CD4-positive, alpha-beta T cell treated with Interleukin-12 subunit alpha and Interleukin-12 subunit beta, for 1 hour (primary cell): ENCODE measurements at regions not wholly inside any gene's neighbourhood (a gene's known extent, or its start where the extent isn't known, plus 50 kb on each side); places are given as distances from the start of the nearest gene placed in this dataset.
"Not testable (repeated sequence)": the region's sequence is repeated elsewhere in the genome, so short reads cannot be mapped to it uniquely, and the experiment has no call there.

Experiments used
- DNase-seq: peaks from one replicate; pipeline ENCODE4 v3.0.0-alpha.2; 2020

DNA sequence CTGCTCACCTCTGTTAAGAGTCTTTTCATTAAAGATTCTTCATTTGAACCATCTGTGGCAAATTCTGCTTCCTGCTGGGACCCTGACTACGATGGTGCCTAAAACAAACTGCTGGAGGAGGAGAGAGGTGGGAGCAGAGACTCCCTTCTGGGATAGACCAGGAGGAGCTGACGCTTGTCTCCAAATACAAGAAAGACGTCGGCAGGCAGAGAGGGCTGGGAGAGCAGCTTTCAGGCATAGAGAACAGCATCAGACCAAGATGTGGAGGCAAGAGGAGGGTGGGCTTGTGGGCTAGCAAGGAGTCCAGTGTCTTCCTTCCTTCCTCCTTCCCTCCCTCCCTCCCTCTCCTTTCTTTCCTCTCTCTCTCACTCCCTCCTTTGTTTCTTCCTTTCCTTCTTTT is 358.6 kb downstream of the VRK1 start:
- no peak for DNase-seq

DNA sequence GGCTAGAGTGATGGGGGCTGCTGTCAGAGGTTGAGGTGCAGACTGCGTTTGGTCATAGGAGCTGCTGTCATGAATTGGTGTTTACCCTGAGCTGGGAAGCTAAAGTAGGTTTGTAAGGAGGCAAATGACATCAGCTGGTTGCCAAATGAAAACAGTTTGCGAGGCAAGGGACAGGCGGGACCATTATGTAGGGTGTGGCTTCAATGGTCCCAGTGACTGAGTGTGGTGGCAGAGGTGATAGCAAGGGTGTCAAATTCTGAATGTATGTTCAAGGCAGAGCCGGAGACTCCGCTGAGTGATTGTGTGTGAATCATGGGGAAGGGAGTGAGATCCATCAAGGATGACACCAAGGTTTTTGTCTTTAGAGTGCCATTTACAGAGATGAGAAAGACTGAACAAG is 359.5 kb downstream of the VRK1 start:
- DNase-seq = no peak

GRCh38 chr14:97158102-97158501 is 360.9 kb downstream of the VRK1 start:
- no peak for DNase-seq

GRCh38 chr14:97159124-97159523 is 361.9 kb downstream of the VRK1 start:
- DNase-seq = no peak

- no peak for DNase-seq
Measured at GRCh38 chr14:97162621-97163020, 365.4 kb downstream of the VRK1 start.

- DNase-seq = no peak
Measured at GRCh38 chr14:97164021-97164420, 366.8 kb downstream of the VRK1 start.

- no peak for DNase-seq
Measured at GRCh38 chr14:97166497-97166896, 369.3 kb downstream of the VRK1 start.

DNA sequence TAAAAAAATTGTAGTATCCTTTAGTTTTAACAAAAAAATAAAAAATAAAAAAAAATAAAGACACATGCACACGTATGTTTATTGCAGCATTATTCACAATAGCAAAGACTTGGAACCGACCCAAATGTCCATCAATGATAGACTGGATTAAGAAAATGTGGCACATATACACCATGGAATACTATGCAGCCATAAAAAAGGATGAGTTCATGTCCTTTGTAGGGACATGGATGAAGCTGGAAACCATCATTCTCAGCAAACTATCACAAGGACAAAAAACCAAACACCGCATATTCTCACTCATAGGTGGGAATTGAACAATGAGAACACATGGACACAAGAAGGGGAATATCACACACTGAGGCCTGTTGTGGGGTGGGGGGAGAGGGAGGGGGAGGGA is 370.4 kb downstream of the VRK1 start:
- DNase-seq = not testable (repeated sequence)

DNA sequence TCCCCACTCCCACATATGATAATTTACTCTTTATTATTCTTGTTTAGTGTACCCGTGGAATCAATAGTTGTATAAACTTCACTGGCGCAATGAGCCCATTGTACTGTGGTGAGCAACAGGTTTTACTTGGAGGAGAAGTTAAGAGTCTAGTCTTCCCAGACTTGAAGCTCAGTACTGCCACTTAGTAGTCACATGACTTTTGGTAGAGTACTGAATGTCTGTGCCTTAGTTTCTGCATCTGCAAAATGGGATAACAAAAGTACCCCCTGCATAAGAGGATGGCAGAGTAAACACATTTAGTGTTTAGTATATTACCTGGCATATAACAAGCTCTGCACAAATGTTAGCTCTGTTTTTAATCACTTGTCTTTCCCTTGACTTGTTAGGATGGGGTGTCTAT is 375.5 kb downstream of the VRK1 start:
- no peak for DNase-seq

DNA sequence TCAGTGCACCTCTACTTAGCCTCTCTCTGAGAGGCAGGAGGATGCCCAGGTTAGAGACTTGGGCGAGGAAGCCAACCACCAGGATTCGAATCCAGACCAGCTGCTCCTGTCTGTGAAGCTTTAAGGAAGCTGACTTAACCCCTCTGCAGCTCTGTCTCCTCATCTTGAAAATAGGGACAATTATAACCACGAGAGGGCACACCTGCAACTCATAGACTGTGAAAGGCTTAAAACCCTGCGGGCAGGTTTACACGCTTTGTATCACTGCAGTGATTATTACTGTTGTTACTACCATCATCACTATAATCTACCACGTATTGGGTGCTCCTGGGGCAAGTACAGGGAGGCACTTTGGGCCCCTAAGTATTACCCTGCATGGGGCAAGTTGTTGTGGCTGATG is 379.8 kb downstream of the VRK1 start:
- peak; percentile 61 for DNase-seq

GRCh38 chr14:97177635-97178034 is 380.5 kb downstream of the VRK1 start:
- DNase-seq = no peak

DNA sequence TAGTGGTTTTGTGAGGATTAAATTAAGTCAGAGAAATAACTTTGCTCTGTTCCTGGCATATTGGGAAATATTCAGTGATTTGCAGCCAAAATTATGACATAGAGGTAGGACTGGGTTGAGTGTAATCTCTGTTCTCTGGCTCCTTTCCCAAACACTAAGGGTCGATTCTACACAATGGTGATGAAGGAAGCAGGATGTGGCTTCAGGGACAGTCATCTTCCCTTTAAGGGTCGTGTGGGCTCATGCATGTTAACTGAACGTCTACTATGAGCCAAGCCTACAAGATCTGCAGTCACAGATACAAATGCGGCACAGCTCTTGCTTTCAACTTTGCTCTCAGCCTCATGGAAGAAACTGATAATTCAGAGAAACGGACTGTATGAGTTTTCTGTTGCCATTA is 381.6 kb downstream of the VRK1 start:
- no peak for DNase-seq

- DNase-seq = no peak
Measured at GRCh38 chr14:97179573-97179972, 382.4 kb downstream of the VRK1 start.

- DNase-seq = no peak
Measured at GRCh38 chr14:97180304-97181200, 383.4 kb downstream of the VRK1 start.

- peak; percentile 46 for DNase-seq
Measured at GRCh38 chr14:97185186-97185585, 388.0 kb downstream of the VRK1 start.

DNA sequence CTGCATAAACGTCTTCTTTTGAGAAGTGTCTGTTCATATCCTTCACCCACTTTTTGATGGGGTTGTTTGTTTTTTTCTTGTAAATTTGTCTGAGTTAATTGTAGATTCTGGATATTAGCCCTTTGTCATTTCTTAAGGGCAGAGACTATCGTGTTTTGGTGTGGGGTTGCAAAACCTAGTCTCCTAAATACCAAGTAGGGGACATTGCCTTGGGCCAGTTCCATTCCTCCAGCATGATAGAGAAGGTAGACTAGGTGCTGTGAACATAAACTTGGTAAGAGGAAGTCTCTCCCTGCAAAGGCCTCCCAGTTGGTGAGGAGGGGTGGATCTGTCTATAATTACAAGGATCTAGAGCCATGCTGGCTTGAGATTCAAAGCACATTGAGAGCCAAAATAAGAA is 390.7 kb downstream of the VRK1 start:
- no peak for DNase-seq

DNA sequence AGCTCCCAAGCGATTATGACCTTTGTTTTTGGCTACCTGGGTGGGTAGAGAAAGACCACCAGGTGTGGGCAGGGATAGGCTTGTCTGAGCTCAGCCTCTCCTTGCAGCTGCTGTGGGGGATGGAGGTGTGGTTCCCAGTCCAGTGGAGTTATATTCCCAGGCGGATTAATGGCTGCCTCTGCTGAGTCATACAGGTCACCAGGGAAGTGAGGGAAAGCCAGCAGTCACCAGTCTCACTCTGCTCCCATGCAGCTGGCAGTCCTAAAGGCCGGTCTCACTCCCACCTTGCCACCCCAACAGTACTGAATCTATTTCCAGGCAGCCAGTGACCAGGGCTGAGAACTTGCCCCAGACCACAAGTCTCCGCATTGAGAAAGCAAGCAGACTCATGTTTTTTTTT is 399.2 kb downstream of the VRK1 start:
- no peak for DNase-seq

GRCh38 chr14:97198813-97199212 is 401.6 kb downstream of the VRK1 start:
- no peak for DNase-seq

GRCh38 chr14:97200245-97200644 is 403.1 kb downstream of the VRK1 start:
- DNase-seq = no peak

GRCh38 chr14:97206916-97207315 is 409.7 kb downstream of the VRK1 start:
- DNase-seq = no peak

- no peak for DNase-seq
Measured at GRCh38 chr14:97210202-97210601, 413.0 kb downstream of the VRK1 start.

DNA sequence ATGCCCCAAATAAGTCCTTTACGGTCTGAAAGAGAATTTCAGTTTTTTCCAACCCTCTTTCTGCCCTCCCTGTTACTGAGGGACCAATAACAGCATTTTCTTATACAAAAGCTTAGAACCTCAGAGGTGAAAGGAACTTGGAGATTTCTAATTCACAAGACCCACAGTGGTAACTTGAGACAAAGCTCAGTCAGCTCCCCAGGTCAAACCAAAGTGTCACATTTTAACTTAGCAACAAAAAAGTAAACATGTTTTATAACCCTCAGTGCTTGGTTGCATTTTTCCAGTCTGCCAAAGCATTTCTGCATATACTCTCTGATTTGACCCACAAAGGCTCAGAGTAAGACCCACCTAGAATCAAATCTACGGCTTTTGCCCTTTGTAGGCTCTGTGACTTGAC is 415.2 kb downstream of the VRK1 start:
- DNase-seq = no peak

GRCh38 chr14:97213720-97214119 is 416.5 kb downstream of the VRK1 start:
- DNase-seq = no peak

GRCh38 chr14:97215263-97215969 is 418.2 kb downstream of the VRK1 start:
- no peak for DNase-seq
